PC-3 (cell line): ENCODE measurements at regions not wholly inside any gene's neighbourhood (a gene's known extent, or its start where the extent isn't known, plus 50 kb on each side); places are given as distances from the start of the nearest gene placed in this dataset.

Source experiments
- ATAC-seq: fragments of 200-7000 bp; cut with Tn5 transposase; 2 replicates; pipeline ENCODE4 v1.9.1; 2020; ENCODE audit warnings: mild to moderate bottlenecking, moderate library complexity
- BruUV-seq: library from RNA; stranded (reverse); fragments of 400-500 nt; replicated peaks from 2 replicates; lab custom pipeline; 2021; lab: Mats Ljungman, UMichigan
- CTCF ChIA-PET: fragments of 300-600 bp; sonication (Branson Sonifier 250); formaldehyde crosslinking; loops from one replicate; lab custom pipeline; 2022; ENCODE audit warnings: antibody characterized with exemption; lab: Charles Lee
- POLR2A ChIA-PET: fragments of 300-600 bp; sonication (Branson Sonifier 250); formaldehyde crosslinking; loops from one replicate; lab custom pipeline; 2022; ENCODE audit warnings: antibody characterized with exemption; ENCODE audit not compliant: unreplicated experiment; lab: Charles Lee
- DNase-seq: peaks from one replicate; pipeline ENCODE4 v3.0.0-alpha.2; 2015
- H2AFZ ChIP-seq: fragments of 300-600 bp; sonication (generic); 2 replicates; pipeline ENCODE4 v1.6.0; 2016; ENCODE audit warnings: antibody characterized with exemption, low read length
- H3F3A ChIP-seq: fragments of 300-600 bp; sonication (generic); one replicate; pipeline ENCODE4 v1.6.0; 2017; ENCODE audit warnings: antibody characterized with exemption, low read length, control low read depth, mild to moderate bottlenecking; ENCODE audit not compliant: unreplicated experiment
- H3K27ac ChIP-seq: fragments of 300-600 bp; sonication (generic); 2 replicates; pipeline ENCODE4 v1.5.1; 2016; ENCODE audit warnings: mild to moderate bottlenecking, low read length
- H3K27me3 ChIP-seq: fragments of 300-600 bp; sonication (generic); 2 replicates; pipeline ENCODE4 v1.6.1; 2016; ENCODE audit warnings: low read length, mixed read lengths
- H3K36me3 ChIP-seq: fragments of 300-600 bp; sonication (generic); 2 replicates; pipeline ENCODE4 v1.6.1; 2016; ENCODE audit warnings: low read depth, mixed run types, low read length, mixed read lengths
- H3K4me1 ChIP-seq: fragments of 300-600 bp; sonication (generic); 2 replicates; pipeline ENCODE4 v1.5.1; 2016; ENCODE audit warnings: low read length; ENCODE audit not compliant: insufficient read depth
- H3K4me2 ChIP-seq: fragments of 300-600 bp; sonication (generic); 2 replicates; pipeline ENCODE4 v1.6.0; 2016; ENCODE audit warnings: low read length
- H3K4me3 ChIP-seq: fragments of 300-600 bp; sonication (generic); 2 replicates; pipeline ENCODE4 v1.5.1; 2016; ENCODE audit warnings: mild to moderate bottlenecking, low read length, mixed read lengths
- H3K79me2 ChIP-seq: fragments of 300-600 bp; sonication (generic); 2 replicates; pipeline ENCODE4 v1.6.1; 2017; ENCODE audit warnings: low read length, mixed read lengths
- H3K9ac ChIP-seq: fragments of 300-600 bp; sonication (generic); 2 replicates; pipeline ENCODE4 v1.6.0; 2016; ENCODE audit warnings: mild to moderate bottlenecking, low read length
- H3K9me2 ChIP-seq: fragments of 300-600 bp; sonication (generic); replicated peaks from 2 replicates; pipeline ENCODE4 v1.6.1; 2016; ENCODE audit warnings: mixed run types, low read length, mixed read lengths
- H3K9me3 ChIP-seq: fragments of 300-600 bp; sonication (generic); 2 replicates; pipeline ENCODE4 v1.6.1; 2016; ENCODE audit warnings: low read length, mixed read lengths
- H4K20me1 ChIP-seq: fragments of 300-600 bp; sonication (generic); 2 replicates; pipeline ENCODE4 v1.6.1; 2016; ENCODE audit warnings: low read length, mixed read lengths
- EZH2 ChIP-seq: fragments of 300-600 bp; sonication (generic); IDR thresholded peaks from one replicate; pipeline ENCODE4 v1.6.1; 2017; ENCODE audit warnings: antibody characterized with exemption, mild to moderate bottlenecking, low read length; ENCODE audit not compliant: unreplicated experiment
- EZH2phosphoT487 ChIP-seq: fragments of 300-600 bp; sonication (generic); IDR thresholded peaks from 2 replicates; pipeline ENCODE4 v1.6.1; 2018; ENCODE audit warnings: mild to moderate bottlenecking, antibody characterized with exemption, low read length, borderline replicate concordance
- intact Hi-C: fragments of 100-400 bp; cut with micrococcal nuclease; formaldehyde crosslinking; loops from 2 replicates; pipeline ENCODE4 v1.9.0; 2023
- TF ChIP-seq, protein P1 (sequence below): fragments of 300-600 bp; sonication (generic); conservative IDR thresholded peaks from 2 replicates; pipeline ENCODE4 v1.5.1; 2017; ENCODE audit warnings: antibody characterized with exemption, low read depth, mild to moderate bottlenecking, low read length

DNA sequence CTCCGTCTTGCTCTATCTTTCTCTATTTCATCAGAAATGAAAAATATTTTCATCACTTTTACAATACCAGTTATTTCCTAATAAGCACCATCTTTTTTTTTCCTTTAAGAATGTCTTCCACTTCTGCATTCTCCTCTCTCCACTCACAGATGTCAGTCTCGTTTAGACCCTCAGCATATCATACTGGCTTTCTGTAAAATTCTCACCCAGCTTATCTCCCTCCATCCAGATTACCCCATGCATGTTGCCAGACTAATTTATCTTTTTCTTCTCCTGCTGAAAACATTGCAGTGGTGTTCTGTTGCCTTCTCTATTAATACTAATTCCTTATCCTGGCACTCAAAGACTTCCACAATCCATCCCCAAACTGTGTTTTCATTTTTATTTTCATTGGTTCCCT, 513.8 kb upstream of the KLF12 start:
- TF ChIP-seq EZH2phosphoT487 = no peak
- TF ChIP-seq, protein P1, sequence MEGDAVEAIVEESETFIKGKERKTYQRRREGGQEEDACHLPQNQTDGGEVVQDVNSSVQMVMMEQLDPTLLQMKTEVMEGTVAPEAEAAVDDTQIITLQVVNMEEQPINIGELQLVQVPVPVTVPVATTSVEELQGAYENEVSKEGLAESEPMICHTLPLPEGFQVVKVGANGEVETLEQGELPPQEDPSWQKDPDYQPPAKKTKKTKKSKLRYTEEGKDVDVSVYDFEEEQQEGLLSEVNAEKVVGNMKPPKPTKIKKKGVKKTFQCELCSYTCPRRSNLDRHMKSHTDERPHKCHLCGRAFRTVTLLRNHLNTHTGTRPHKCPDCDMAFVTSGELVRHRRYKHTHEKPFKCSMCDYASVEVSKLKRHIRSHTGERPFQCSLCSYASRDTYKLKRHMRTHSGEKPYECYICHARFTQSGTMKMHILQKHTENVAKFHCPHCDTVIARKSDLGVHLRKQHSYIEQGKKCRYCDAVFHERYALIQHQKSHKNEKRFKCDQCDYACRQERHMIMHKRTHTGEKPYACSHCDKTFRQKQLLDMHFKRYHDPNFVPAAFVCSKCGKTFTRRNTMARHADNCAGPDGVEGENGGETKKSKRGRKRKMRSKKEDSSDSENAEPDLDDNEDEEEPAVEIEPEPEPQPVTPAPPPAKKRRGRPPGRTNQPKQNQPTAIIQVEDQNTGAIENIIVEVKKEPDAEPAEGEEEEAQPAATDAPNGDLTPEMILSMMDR = no peak
- TF ChIP-seq EZH2 = no peak
- CTCF ChIA-PET = no interaction called here
- H3K27ac ChIP-seq = no peak overlapping the region
- H3K36me3 ChIP-seq = no peaks in the 10 kb centered on the region
- no peak overlapping the region for H3K9ac ChIP-seq
- H2AFZ ChIP-seq = no peak overlapping the region
- H3K4me2 ChIP-seq = no peak overlapping the region
- H3K4me1 ChIP-seq = no peaks in the 10 kb centered on the region
- DNase-seq (no peak), ATAC-seq (no peak)
- BruUV-seq = no TSS peak
- no peak overlapping the region for H3K4me3 ChIP-seq
- no peaks in the 10 kb centered on the region for H3K27me3 ChIP-seq
- no peaks in the 10 kb centered on the region for H3K9me3 ChIP-seq
- no peaks in the 10 kb centered on the region for H3K79me2 ChIP-seq
- POLR2A ChIA-PET = no interaction called here
- H3K9me2 ChIP-seq = no peaks in the 10 kb centered on the region
- no peaks in the 10 kb centered on the region for H3F3A ChIP-seq
- intact Hi-C loops = no loop called here
- no peaks in the 10 kb centered on the region for H4K20me1 ChIP-seq

DNA sequence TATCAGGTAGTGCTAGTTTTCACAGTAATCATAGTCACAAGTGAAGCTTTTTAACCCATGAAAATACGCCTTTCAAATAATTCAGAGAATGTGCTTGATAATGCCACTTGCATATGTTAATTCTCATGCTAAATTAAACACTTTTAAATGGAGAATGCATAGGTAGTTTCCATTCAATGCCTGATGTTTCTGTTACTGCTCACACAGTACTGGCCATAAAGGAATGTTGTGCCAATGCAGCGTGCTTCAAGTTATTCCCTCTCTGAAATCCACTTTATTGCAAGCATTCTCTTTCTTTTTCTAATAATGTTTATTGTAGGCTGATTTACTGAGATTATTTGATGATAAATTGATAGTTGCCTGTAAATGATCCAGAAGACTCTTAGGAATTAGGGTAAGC, 513.0 kb upstream of the KLF12 start:
- CTCF ChIA-PET = no interaction called here
- no peak for ATAC-seq

DNA sequence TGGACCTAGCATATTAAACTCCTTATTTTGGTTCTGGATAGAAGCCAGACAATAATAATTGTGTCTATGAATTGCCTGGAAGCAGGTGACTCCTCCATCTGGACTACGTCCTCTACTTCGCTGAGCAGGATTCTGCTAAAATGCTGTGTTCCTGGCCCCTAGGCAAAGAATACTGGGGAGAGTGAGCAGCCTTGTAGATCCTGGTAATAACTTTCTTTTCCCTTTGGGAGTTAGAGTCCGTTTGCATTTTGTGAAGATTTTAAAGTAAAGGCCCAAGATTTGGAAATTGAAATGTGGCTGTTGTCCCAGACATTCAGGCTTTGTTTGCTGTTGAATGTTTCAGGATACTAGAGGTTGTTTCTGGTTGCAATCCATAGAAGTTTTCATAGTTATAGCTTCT, 511.9 kb upstream of the KLF12 start:
- H3K27ac ChIP-seq = no peak overlapping the region
- H3F3A ChIP-seq = no peaks in the 10 kb centered on the region
- intact Hi-C loops = no loop called here
- H3K9me2 ChIP-seq = no peaks in the 10 kb centered on the region
- H3K9me3 ChIP-seq = no peaks in the 10 kb centered on the region
- BruUV-seq = no TSS peak
- no peak for ATAC-seq
- ChIA-PET CTCF (no interaction called here), POLR2A (no interaction called here)
- no peak overlapping the region for H2AFZ ChIP-seq
- no peak for DNase-seq
- no peaks in the 10 kb centered on the region for H3K4me1 ChIP-seq
- no peak overlapping the region for H3K4me3 ChIP-seq
- H3K79me2 ChIP-seq = no peaks in the 10 kb centered on the region
- no peak for TF ChIP-seq EZH2phosphoT487
- TF ChIP-seq, protein P1 = no peak
- H4K20me1 ChIP-seq = no peaks in the 10 kb centered on the region
- H3K9ac ChIP-seq = no peak overlapping the region
- no peaks in the 10 kb centered on the region for H3K27me3 ChIP-seq
- H3K36me3 ChIP-seq = no peaks in the 10 kb centered on the region
- no peak overlapping the region for H3K4me2 ChIP-seq

More for the DNA sequence above, 513.0 kb upstream of the KLF12 start:
- Histone ChIP-seq H3K27ac (no peak overlapping the region), H3K27me3 (no peaks in the 10 kb centered on the region), H3K4me1 (no peaks in the 10 kb centered on the region), H3K9me2 (no peaks in the 10 kb centered on the region), H3K4me3 (no peak overlapping the region), H3K36me3 (no peaks in the 10 kb centered on the region), H3K9ac (no peak overlapping the region), H3K4me2 (no peak overlapping the region), H4K20me1 (no peaks in the 10 kb centered on the region), H2AFZ (no peak overlapping the region), H3F3A (no peaks in the 10 kb centered on the region), H3K79me2 (no peaks in the 10 kb centered on the region), H3K9me3 (no peaks in the 10 kb centered on the region)
- intact Hi-C loops = no loop called here
- POLR2A ChIA-PET = no interaction called here
- DNase-seq = no peak
- no peak for TF ChIP-seq EZH2phosphoT487
- no peak for TF ChIP-seq EZH2
- TF ChIP-seq, protein P1 = no peak
- no TSS peak for BruUV-seq
